Activated T-cell treated with anti-CD3 and anti-CD28 coated beads, Interleukin-2, amount 50 U/mL, for 24 hours (primary cell): ENCODE measurements at regions not wholly inside any gene's neighbourhood (a gene's known extent, or its start where the extent isn't known, plus 50 kb on each side); places are given as distances from the start of the nearest gene placed in this dataset.

Experiments
- DNase-seq: peaks from one replicate; pipeline ENCODE4 v3.0.0-alpha.2; 2020
- H3K27ac Mint-ChIP-seq: 2 replicates; pipeline ENCODE4 v1.8.0; 2020; ENCODE audit warnings: mild to moderate bottlenecking, mixed read lengths
- H3K27me3 Mint-ChIP-seq: 2 replicates; pipeline ENCODE4 v1.8.0; 2020; ENCODE audit warnings: mixed read lengths
- H3K36me3 Mint-ChIP-seq: 2 replicates; pipeline ENCODE4 v1.8.0; 2020; ENCODE audit warnings: low read depth, mixed read lengths
- H3K4me1 Mint-ChIP-seq: 2 replicates; pipeline ENCODE4 v1.8.0; 2020; ENCODE audit warnings: low read depth, mixed read lengths
- H3K4me3 Mint-ChIP-seq: 2 replicates; pipeline ENCODE4 v1.8.0; 2020; ENCODE audit warnings: mild to moderate bottlenecking, moderate library complexity, mixed read lengths
- H3K9me3 Mint-ChIP-seq: 2 replicates; pipeline ENCODE4 v1.8.0; 2020; ENCODE audit warnings: mixed read lengths

DNA sequence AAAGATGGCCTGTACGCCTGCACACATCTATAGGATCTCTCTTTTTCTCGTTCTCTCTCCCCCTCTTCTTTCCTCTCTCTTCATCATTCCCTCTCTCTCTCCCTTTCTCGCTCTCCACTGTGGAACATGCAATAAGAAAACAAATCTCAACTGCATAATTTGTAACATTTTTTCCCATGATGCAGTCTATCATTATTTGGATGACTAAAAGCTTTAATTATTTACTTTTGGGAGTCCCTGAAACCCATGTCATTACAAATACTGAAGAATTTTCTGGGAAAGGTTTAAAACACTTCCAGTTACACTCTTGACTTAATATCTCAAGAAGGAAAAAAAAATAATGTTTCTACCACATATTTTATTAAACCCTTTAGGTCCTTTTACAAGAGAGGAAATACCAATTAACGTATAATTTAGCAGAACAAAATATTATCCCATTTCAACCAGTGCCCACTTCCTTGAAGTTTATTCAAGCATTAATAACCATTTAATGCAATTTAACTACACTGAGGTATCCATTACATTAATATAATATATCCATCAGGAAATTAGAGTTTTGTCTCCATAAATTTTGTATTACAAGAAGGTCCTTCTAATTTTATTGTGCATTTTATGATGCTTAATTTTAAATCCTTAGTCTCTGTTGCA, 1615.2 kb upstream of the ACVR2A start:
- Mint-ChIP-seq H3K36me3 (no peaks in the 10 kb centered on the region), H3K27ac (no peak overlapping the region), H3K9me3 (peaks cover 3% of the 10 kb centered on the region), H3K27me3 (no peaks in the 10 kb centered on the region), H3K4me3 (no peak overlapping the region), H3K4me1 (no peaks in the 10 kb centered on the region)
- no peak for DNase-seq

DNA sequence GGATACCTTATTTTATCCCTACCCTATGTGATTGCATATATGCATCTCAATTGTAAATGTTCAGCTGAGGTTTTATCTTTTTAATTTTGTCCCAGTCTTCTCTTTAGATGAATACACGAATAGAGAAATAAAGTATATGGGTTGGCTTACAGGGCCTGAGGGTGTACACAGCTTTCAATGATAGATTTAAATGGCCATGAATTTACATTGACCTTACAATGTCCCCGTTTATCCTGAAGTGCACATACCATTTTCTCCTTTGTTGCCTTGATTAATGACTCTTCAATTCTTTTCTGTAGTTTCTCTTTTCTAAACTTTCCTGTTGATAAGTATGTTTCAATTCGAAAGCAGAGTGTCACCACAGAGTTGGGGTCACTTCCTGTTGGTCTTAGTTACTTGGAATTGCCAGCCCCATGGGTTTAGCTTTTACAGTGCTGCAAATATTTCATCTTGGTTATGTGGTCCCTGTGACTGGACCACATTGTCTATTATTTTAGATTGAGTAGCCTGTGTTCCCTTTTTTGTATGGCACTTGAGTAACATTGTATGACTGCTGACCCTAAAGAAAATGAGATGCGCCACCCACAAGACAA, 1616.3 kb upstream of the ACVR2A start:
- no peak overlapping the region for H3K27ac Mint-ChIP-seq

DNA sequence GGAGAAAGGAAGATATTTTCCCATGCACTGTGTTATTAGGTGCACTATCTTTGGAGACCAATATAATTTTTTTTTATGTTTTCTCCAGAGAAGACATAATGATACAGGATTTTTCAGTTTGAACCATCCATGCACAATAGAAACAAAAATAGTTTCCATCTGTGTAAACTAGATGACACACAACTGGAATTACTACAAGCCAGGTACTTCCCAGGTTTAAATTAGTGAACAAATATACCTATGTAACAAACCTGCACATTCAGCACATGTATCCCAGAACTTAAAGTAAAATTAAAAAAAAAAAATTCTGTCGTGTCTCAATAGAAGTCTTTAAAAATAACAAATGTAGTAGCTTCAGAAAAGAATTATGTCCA, 1616.8 kb upstream of the ACVR2A start:
- H3K27me3 Mint-ChIP-seq, result no peaks in the 10 kb centered on the region
- no peak overlapping the region for H3K27ac Mint-ChIP-seq
- no peak overlapping the region for H3K4me3 Mint-ChIP-seq
- H3K4me1 Mint-ChIP-seq, result no peaks in the 10 kb centered on the region
- DNase-seq, result no peak
- H3K9me3 Mint-ChIP-seq, result peaks cover 3% of the 10 kb centered on the region
- no peaks in the 10 kb centered on the region for H3K36me3 Mint-ChIP-seq

More for the DNA sequence above, 1616.3 kb upstream of the ACVR2A start:
- Mint-ChIP-seq H3K4me3 (no peak overlapping the region), H3K4me1 (no peaks in the 10 kb centered on the region), H3K9me3 (peaks cover 3% of the 10 kb centered on the region), H3K27me3 (no peaks in the 10 kb centered on the region), H3K36me3 (no peaks in the 10 kb centered on the region)
- no peak for DNase-seq

DNA sequence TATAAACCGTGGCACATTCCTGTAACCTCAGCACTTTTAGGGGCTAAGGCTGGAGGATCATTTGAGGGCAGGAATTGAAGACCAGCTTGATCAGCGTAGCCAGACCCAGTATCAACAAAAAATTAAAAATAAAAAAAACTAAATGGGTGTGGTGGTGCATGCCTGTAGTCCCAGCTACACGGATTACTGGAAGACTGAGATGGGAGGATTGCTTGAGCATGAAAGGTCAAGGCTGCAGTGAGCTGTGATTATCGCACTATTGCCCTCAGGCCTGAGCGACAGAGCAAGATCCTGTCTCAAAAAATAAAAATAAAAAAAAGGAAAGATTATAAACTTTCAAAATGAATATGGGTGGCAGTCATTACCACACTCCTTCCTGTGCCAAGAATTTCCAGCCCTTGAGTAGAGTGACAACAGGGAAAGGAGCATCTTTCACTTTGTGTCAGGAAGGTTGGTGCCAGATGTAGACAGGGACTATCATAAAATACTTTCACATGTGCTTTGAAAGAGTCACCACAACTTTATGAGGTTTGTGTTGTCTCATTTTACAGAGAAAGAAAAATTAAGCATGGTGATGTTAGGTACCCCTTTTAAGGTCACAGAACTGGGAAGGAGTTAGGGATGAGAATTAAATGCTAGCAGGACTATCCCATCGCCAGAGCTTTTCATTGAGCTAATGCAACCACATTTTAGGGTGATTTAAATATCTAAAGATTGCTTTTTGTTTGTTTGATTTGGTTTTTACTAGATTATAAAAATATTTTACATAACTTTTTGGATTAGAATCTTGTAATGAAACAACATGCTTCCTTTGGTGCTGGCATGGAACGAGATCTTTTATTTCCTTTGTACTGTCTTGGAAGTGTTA, 1617.4 kb upstream of the ACVR2A start:
- no peaks in the 10 kb centered on the region for H3K36me3 Mint-ChIP-seq
- H3K9me3 Mint-ChIP-seq, result peaks cover 5% of the 10 kb centered on the region
- H3K27ac Mint-ChIP-seq, result no peak overlapping the region
- DNase-seq, result no peak
- H3K4me3 Mint-ChIP-seq, result no peak overlapping the region
- H3K4me1 Mint-ChIP-seq, result no peaks in the 10 kb centered on the region
- H3K27me3 Mint-ChIP-seq, result no peaks in the 10 kb centered on the region

DNA sequence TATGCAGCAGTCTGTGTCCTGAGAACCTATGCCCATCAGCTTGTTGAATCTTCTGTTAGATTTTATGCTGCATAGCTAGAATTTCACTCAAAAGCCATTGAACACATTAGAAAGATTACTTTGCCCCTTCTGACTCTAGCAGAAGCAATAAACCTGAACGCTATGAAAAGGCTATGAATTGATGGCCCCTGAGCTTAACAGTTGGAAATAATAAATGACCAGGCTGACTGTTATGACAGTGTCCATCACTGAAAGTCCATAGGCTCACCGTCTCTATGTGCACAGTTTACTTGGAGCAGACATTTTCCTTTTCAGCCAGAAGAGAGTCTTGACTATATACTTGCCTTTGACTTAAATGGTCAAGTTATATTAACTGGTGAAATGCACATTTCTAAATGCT, 1618.8 kb upstream of the ACVR2A start:
- Mint-ChIP-seq H3K4me1 (no peaks in the 10 kb centered on the region), H3K27ac (no peak overlapping the region), H3K4me3 (no peak overlapping the region), H3K36me3 (no peaks in the 10 kb centered on the region), H3K27me3 (no peaks in the 10 kb centered on the region), H3K9me3 (peaks cover 6% of the 10 kb centered on the region)
- no peak for DNase-seq

DNA sequence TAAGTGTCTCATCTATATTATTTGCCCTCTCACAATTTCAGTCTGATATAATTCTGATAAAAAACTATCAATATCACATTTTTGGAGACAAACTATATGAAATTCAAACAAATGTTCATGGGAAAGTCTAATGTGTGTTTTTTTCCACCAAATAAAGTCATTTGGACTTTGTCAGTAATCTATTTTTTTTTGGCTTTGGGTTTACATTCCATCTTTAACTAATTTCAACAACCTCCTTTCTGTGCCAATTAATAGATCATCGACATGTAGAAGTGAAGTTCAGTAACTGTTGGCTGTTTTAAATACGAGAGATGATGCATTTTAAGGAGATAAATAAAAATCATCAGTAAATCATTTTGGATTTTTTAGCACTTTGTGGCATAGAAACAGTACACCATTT, 1623.0 kb upstream of the ACVR2A start:
- no peak overlapping the region for H3K27ac Mint-ChIP-seq
- H3K27me3 Mint-ChIP-seq, result no peaks in the 10 kb centered on the region
- DNase-seq, result no peak
- H3K4me3 Mint-ChIP-seq, result no peak overlapping the region
- no peaks in the 10 kb centered on the region for H3K4me1 Mint-ChIP-seq
- H3K9me3 Mint-ChIP-seq, result peaks cover 3% of the 10 kb centered on the region
- no peaks in the 10 kb centered on the region for H3K36me3 Mint-ChIP-seq

DNA sequence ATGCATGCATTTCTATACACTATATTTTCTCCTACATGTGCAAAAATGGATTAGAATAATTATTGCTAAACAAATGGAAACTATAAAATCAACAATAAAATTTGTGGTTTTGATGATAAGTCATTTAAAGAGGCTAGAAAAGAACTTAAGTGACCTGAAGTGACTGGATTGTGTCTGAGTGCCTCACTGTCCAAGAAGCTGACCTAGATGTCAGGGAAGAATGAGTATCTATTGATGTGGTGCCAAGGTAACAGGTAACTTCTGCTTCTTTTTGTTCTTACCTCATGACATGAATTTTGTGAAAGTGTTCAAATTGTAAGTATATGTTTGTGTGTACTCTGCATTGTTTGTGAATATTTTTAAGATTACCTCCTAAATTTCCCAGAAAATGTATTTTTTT, 1623.9 kb upstream of the ACVR2A start:
- no peak overlapping the region for H3K27ac Mint-ChIP-seq
- DNase-seq, result no peak
- H3K27me3 Mint-ChIP-seq, result no peaks in the 10 kb centered on the region
- no peaks in the 10 kb centered on the region for H3K36me3 Mint-ChIP-seq
- no peak overlapping the region for H3K4me3 Mint-ChIP-seq
- peaks cover 3% of the 10 kb centered on the region for H3K9me3 Mint-ChIP-seq
- H3K4me1 Mint-ChIP-seq, result no peaks in the 10 kb centered on the region

DNA sequence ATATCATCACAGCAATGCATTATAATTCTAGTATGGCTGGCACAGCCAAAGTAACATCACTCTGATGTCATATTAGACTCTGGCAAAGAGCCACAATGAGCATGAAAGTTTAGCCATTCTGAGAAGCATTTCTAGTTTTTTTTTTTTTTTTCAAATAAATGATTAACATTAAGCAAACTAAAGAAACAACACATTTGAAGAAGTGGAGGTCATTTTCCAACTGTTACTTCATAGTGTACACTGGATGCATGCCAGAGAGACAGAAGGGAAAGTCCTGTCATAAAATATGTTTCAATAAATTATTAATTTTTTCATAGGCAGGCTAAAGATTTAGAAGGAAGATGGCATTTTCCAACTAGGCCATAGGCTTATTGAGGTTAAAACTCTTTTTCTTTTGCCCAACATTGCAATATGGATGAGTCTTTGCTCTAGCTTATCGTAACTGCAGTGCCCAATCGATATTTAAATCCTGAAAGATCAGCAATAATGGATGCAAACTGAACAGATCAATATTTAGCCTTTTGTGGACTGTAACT, 1630.4 kb upstream of the ACVR2A start:
- Mint-ChIP-seq H3K4me1 (no peaks in the 10 kb centered on the region), H3K4me3 (no peak overlapping the region), H3K36me3 (no peaks in the 10 kb centered on the region), H3K27ac (no peak overlapping the region), H3K9me3 (peaks cover 10% of the 10 kb centered on the region), H3K27me3 (no peaks in the 10 kb centered on the region)
- DNase-seq, result no peak

DNA sequence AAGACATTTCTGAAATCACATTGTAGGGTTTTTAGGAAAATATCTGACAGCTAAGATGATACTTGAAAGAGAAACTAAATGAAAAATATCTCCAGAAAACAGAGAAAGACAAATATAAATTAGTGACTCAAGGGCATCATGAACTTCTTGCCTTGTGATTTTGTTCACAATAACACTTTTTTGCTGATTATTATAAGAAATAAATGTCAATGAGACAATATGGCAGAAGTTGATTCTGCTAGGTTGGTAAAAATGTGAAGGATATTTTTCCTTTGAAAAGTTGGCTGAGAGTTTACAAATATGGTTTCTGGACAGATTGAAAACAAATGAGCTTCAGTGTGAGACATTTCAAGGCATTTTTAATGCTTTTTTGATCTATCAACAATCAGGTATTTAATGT, 1631.2 kb upstream of the ACVR2A start:
- Mint-ChIP-seq H3K36me3 (no peaks in the 10 kb centered on the region), H3K4me1 (no peaks in the 10 kb centered on the region), H3K4me3 (no peak overlapping the region), H3K27ac (no peak overlapping the region), H3K27me3 (no peaks in the 10 kb centered on the region), H3K9me3 (peaks cover 10% of the 10 kb centered on the region)
- no peak for DNase-seq

DNA sequence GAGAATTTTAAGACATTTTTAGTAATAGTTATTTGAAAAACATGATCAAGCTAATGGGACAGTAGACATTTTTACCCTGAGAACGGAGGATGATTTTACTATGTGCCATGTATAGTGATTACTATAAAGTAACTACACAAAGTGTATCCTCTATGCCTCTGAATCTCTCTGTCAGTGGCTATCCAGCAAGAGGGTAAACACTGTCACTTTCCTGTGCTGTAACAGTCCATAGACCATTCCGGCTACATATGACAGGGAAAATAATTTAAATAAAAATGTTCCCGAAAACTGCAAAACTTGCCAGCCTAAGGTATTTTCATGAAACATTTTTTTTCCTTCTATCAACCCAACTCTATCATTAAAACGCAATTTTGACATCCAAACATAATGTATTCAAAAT, 1632.2 kb upstream of the ACVR2A start:
- Mint-ChIP-seq H3K4me3 (no peak overlapping the region), H3K4me1 (no peaks in the 10 kb centered on the region), H3K27me3 (no peaks in the 10 kb centered on the region), H3K36me3 (no peaks in the 10 kb centered on the region), H3K9me3 (peaks cover 13% of the 10 kb centered on the region), H3K27ac (no peak overlapping the region)
- DNase-seq, result no peak

DNA sequence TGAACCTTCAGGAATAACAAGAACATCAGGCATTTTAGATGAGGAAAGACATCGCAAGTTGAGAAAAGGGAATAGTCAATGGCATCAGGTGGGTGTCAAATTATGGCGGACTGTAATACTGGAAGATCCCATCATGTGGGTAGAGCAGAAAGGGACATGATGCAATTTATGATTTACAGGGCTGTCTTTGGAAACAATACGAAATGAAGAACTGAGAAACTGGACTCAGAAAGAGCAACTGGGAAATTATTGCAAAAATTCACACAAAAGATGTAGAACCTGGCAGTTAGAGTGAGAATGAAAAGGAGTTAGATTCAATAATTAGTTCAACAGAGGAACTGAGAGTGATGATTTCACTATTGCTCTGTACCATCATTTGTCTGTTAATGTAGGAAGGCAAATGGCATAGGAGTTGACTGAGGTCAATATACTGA, 1635.0 kb upstream of the ACVR2A start:
- no peak overlapping the region for H3K27ac Mint-ChIP-seq
- H3K4me1 Mint-ChIP-seq, result no peaks in the 10 kb centered on the region
- DNase-seq, result no peak
- H3K4me3 Mint-ChIP-seq, result no peak overlapping the region
- peaks cover 17% of the 10 kb centered on the region for H3K9me3 Mint-ChIP-seq
- no peaks in the 10 kb centered on the region for H3K36me3 Mint-ChIP-seq
- H3K27me3 Mint-ChIP-seq, result no peaks in the 10 kb centered on the region

DNA sequence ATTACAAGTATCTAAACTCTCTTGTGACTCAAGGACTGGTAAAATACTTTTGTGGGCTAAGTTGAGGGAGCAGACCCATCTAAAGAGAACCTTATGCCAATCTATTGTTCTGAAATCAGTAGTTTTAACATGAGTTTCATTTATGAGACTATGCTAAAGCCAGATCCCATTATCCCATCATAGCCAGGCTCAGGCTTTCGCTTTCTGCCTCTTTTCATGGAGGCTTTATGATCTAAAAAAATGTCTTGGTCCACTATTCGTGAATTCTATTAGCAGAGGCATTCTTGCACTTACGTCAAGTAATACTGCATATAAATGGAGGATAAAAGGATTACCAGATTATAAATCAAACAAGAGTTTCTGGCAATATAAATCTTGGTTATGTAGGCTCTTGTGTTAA, 1636.9 kb upstream of the ACVR2A start:
- no peaks in the 10 kb centered on the region for H3K4me1 Mint-ChIP-seq
- H3K9me3 Mint-ChIP-seq, result peaks cover 17% of the 10 kb centered on the region
- no peak overlapping the region for H3K27ac Mint-ChIP-seq
- H3K36me3 Mint-ChIP-seq, result no peaks in the 10 kb centered on the region
- no peak overlapping the region for H3K4me3 Mint-ChIP-seq
- no peak for DNase-seq
- H3K27me3 Mint-ChIP-seq, result no peaks in the 10 kb centered on the region

DNA sequence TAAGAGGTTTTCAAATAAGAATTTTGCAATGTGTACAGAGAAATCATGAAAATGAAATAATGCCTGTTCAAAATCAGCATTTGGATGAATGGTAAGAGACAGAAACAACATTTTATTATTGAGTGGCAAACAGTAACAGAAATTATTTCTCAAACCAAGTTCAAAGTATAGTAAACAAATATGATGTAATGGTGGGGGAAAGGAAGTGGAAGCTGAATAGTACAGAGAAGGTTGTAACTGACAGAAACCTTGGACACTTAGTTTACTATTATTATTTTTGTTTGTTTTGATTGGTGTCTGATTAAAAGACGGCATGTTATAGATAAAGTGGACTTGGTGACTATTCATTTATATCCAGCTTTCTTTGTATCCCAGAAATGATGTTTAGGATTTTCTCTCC, 1637.4 kb upstream of the ACVR2A start:
- Mint-ChIP-seq H3K4me3 (no peak overlapping the region), H3K9me3 (peaks cover 17% of the 10 kb centered on the region), H3K4me1 (no peaks in the 10 kb centered on the region), H3K36me3 (no peaks in the 10 kb centered on the region), H3K27ac (no peak overlapping the region), H3K27me3 (no peaks in the 10 kb centered on the region)
- no peak for DNase-seq

DNA sequence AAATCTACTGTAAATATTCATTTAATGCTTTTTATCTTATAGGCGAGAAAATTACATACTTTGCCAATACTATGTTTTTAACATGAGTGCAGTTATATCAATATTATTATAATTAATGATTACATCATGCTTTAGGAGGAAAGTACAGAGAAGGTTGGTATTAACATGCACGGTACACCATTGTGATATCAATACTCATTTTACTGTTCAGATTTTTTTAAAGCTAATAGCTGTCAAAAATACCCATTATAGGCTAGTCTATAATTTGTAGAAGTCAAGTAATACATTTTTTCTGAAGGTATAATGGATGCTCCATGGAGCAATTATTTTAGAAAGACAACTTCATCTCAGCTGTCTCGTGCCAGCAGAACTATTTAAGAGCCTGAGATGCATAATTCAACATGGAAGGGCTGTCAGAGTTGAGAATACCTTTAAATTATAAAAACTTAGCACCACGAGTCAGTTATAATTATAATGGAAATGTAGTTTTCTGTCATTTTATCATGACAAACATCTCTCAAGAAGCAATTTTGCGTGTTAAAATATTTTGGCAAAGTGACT, 1641.7 kb upstream of the ACVR2A start:
- DNase-seq, result no peak
- Mint-ChIP-seq H3K9me3 (peaks cover 7% of the 10 kb centered on the region), H3K36me3 (no peaks in the 10 kb centered on the region), H3K27ac (no peak overlapping the region), H3K27me3 (no peaks in the 10 kb centered on the region), H3K4me3 (no peak overlapping the region), H3K4me1 (no peaks in the 10 kb centered on the region)

DNA sequence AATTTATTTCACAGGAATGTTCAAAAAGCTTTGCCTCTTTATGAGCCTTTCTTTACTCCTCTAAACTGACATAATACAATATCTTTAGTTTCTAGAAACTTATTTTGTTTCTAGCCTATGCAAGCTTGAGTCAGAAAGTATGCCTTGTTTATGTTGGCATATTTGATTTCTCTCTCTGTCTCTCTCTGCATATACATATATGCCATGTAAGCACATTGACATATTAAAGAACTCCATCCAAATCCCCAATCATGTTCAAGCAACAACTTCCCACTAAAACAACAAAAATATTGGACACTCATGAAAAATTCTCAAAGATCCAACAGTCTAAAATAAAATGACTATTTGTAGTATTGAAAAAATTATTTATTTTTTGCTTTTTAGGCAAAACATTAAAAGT, 1651.2 kb upstream of the ACVR2A start:
- Mint-ChIP-seq H3K4me3 (no peak overlapping the region), H3K9me3 (peaks cover 6% of the 10 kb centered on the region), H3K4me1 (no peaks in the 10 kb centered on the region), H3K27me3 (no peaks in the 10 kb centered on the region), H3K27ac (no peak overlapping the region), H3K36me3 (no peaks in the 10 kb centered on the region)
- DNase-seq, result no peak
